NCI-H2081 (cell line): ENCODE measurements at regions not wholly inside any gene's neighbourhood (a gene's known extent, or its start where the extent isn't known, plus 50 kb on each side); places are given as distances from the start of the nearest gene placed in this dataset.
"Not testable (repeated sequence)": the region's sequence is repeated elsewhere in the genome, so short reads cannot be mapped to it uniquely, and the experiment has no call there.

Source experiments
- DNase-seq, 2 experiments: peaks; one replicate each; lab custom pipeline; 2025; lab: John Stamatoyannopoulos, UW

DNA sequence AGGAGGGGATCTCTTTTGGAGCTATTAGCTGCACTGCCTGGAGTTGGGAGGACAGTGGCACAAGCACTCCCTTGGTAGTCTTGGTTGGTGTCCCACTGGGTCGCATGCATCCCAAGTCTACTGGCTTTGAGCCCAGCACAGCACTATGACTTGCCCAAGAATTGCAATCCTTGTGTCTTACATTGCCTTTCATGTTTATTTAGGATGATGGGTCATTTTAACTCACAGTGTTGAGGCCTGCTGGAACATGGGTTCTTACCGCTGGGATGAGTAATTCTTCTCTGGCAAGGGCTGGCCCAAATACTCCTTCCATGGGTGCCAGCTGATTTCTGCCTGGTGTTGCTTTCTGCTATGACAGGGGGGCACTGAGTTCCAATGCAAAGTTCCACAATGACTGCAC lies 185.5 kb downstream of the TEX13C start:
- DNase-seq = no peak

DNA sequence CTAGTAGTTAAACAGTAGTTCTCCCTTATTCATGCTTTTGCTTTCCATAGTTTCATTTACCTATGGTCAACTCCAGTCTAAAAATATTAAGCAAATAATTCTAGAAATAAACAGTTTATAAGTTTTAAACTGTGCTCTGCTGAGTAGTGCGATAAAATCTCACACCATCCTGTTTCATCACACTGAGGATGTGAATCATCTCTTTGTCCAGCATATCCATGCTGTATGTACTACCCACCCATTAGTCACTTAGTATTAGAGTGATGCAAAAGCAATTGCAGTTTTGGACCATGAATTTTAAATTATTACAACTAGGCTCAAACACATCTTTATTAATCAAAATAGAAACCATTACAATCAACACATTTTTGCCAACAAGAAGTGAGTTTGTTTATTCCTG lies 187.4 kb downstream of the TEX13C start:
- no peak for DNase-seq

DNA sequence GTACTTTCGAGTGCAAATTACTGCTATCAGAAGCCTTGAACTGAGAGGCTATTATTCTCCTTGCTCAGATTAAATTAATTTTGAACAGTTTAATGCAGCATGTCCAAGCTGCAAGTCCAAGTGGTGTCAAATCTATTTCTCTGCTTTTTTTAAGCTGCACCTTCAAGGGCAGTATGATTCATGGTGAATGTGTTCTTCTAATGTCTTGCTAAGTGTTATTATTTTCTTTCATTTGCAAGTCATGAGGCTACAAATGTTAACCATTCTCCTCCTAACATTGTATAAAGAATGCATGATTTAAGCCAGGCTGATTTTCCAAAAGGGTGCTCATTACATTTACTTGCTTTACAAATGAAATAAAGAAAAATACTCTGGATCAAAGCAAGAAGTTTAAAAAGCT lies 200.4 kb downstream of the TEX13C start:
- DNase-seq = no peak

DNA sequence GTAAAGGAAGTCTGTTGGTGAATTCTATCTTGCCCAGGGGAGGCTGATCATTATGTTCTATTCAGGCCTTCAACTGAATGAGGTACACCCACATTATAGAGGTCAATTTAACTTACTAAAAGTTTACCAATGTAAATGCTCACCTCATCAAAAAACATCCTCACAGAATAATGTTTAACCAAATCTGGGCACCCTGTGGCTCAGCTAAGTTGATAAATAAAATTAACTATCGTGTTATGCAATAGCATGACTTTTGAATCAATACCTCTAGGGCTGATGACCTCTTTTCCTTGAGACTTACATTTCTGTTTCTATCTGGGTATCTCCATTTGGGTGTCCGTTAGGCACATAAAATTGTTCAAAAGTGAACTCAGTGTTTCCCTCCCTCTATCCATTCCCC lies 203.1 kb downstream of the TEX13C start:
- no peak for DNase-seq

DNA sequence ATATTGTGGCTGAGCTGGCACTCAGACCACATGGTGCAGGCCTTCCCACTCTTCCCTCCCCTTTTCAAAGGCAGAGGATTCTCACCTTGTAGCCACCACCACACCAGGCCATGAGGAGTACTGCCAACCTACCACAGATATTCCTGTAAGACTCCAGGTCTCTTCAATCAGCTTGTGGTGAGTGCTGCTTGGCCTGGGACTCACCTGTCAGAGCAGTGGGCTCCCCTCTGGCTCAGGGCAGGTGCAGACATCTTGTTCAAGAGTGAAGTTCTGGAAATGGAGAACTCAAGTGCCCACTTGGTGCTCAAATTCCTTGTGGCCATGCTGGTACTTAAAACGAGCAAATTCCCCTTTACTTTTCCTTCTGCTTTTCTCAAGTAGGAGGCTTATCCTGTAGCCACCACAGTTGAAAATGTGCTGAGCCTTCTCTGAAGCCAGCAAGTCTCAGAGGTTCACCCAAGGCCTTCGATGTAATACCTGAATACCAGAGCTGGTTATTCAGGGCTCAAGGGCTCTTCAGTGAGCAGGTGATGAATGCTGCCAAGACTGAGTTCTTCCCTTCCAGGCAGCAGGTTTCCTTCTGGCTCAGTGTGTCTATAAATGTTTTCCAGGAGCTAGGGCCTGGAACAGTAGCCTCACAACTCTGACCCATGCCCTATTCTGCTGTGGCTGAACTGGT lies 212.9 kb downstream of the TEX13C start:
- no peak for DNase-seq

DNA sequence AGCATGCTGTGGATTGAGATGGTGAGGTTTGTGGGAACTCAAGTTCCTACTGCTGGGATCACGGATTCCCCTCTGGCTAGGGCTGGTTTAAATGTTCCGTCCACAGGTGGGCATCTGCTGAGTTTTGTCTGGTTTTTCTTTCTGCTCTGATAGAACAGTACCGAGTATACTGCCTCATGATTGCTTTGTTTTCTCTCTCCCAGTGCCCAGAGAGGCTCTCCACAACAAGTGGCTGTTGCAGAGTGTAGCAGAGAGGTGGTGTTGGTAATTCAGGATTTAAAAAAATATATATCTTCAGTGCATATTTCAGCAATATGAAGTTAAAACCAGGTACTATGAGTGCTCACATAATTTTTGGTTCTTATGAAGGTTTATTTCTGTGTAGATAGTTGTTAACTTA lies 213.7 kb downstream of the TEX13C start:
- no peak for DNase-seq

DNA sequence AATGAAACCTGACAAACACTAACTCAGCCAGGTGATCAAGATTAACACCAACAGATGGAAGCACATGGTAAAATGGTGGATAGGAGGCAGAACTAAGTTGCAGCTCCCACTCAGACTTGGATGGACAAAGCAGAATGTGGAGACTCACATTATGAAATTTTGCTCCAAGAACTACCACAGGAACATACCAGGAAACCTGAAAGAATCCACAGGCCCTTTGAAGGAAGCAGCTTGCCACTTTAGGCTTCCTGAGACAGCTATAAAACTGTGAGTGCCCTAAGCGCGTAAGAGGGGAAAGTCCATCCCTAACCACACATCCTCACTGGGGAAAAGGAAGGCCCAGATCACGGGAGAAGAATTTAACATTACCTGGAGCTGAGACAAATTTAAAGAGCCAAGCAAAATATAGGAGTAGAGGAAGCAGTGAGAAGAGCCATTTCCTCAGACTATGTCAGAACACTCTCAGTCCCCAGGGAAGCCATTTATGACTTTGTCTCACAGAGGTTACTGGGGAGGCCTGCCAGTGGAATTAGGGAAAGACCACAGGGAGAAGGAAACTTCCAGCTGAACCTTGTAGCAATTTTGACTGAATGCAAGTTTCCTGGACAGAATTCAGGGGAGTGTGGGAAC lies 224.5 kb downstream of the TEX13C start:
- DNase-seq = no peak

DNA sequence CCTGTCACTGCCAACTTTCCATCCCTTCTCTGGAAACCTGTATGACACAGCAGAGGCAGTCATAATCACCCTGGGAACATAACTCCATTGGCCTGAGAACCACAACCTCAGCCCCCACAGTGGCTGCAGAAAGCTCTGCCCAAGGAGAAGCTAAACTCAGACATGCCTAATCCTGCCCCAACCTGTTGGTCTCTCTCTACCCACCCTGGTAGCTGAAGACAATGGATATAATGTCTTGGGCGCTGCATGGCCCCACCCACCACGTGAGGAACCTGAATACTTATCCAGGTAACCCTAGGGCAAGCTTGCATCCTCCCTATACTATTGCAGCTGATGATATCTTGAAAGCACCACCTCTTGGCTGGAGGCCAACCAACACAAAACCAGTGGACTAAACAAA lies 225.2 kb downstream of the TEX13C start:
- DNase-seq = no peak

DNA sequence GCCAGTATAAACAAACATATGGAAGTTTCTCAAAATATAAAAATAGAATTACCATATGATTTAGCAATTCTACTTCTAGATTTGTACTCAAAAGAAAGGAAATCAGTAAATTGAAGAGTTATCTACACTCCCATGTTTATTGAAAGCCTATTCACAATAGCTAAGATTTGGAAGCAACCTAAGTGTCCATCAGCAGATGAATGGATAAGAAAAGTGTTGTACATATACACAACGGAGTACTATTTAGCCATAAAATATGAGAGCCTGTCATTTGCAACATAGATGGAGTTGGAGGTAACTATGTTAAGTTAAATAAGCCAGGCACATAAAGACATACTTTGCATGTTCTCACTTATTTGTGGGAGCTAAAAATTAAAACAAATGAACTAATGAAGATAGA lies 257.8 kb downstream of the TEX13C start:
- DNase-seq = no peak

DNA sequence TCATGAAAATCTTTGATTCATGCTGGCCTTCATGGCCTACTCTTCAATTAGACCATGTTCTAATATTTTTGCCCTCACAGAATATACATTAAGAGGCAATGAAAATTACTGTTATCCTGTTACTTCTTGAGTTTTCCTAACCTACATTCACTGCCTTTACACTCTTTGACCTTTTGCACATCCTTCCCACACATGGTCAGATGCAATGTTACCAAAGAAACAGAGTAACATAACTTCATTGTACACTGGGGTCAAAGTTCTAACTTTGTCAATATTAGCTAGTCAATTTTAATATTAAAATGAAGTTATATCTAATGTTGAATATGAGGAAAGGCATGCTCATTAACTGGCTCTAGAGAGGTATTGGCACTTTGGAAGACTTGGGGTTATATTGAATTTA lies 284.8 kb downstream of the TEX13C start:
- no peak for DNase-seq

DNA sequence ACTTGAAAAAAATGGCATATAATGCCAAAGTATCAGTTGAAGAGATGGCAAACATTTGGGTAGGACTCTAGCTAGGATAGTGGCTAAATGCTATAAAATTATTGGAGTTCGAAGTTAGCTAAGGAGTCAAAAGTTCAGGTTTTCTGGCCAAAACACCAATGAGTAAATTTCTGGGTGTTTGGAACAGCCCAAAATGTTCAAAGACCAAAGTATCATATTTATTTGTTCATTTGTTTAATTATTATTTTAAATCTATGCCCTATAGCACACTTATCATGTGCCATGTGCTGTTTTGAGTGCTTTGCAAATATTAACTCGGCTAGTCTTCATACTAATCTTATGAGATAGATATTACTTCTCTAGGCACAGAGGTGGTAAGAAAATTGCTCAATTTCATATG lies 285.5 kb downstream of the TEX13C start:
- DNase-seq = no peak

DNA sequence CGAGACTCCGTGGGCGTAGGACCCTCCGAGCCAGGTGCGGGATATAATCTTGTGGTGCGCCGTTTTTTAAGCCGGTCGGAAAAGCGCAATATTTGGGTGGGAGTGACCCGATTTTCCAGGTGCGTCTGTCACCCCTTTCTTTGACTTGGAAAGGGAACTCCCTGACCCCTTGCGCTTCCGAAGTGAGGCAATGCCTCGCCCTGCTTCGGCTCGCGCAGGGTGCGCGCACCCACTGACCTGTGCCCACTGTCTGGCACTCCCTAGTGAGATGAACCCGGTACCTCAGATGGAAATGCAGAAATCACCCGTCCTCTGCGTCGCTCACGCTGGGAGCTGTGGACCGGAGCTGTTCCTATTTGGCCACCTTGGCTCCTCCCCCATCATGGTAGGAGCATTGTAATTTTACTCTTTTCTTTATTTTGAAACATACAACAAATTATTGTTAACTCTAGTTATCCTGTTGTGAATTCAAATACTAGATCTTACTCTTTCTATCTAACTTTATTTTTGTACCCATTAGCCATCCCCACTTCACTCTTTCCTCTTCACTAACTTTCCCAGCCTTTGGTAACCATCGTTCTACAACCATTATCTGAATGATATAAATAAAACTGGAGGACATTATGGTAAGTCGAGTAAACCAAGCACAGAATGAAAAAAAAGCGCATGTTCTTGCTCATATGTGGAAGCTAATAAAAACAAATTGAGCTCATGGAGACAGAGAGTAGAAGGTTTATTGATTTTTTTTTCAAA lies 295.1 kb downstream of the TEX13C start:
- not testable (repeated sequence) for DNase-seq

DNA sequence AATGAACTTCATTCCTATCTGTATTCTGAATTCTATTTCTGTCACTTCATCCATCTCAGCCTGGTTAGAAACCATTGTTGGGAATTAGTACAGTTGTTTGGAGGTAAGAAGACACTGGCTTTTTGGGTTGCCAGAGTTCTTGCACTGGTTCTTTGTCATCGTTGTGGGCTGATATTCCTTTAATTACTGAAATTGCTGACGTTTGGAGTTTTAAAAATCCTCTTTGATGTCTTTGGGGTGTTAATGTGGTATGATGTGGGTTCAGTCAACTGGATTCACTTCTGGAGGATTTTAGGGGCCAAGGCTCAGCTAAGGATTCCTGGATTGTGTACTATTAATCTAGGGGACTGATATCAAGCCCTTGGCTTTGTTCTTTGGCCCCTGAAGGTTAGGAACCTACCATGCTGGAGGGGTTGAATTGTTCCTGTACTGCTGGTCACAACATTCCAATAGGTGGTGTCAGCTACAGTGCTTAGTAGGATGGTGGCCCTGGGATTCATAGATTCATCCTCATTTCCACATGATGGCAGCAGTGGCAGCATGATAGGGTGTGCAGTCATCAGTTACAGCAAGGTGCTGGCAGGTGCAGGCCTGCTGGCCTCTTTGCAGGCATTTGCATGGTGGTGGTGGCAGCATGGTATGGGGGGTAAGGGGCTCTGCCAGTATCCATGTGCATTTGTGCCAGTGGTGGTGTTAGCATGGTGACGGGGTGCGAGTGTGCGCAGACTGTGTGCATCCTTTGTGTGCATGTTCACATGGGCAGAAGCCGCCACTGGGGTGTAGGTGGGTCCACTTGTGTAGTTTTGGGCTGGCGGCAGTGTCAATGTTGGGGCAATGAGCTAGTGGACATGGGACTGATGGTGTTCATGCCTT lies 301.3 kb downstream of the TEX13C start:
- no peak for DNase-seq

DNA sequence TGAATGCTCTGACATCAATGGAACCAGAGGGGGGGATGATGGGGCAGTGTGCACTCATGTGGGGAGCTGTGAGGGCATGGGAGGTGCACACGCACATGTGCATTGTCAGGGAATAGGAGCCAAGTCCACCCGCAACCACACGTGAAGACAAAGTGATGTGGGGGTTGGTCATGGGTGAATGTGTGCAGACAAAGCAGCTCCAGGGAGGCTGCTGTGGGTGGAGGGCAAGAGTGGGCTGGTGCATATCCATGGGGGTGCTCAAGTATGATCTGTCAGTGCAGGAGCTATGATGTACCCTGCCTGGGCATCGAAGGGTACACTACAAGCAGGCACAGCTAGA lies 301.9 kb downstream of the TEX13C start:
- DNase-seq = no peak

DNA sequence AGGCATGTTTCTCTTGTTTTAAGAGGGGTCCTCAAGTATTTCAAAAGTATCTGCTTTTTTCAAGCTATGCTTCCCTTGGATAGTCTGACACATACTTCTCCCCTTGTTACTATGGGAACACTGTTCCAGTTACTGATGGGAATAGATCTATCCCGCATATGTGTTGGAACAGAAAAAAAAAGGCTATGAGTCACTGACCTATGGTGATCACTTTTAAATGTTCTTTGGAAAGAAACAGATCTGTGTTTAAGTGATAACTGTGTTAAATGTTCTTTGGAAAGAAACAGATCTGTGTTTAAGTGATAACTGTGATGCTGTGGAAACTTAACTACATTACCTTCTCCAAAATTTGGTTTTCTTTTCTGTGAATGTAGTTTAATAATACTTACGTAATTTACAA lies 303.2 kb downstream of the TEX13C start:
- DNase-seq = no peak

DNA sequence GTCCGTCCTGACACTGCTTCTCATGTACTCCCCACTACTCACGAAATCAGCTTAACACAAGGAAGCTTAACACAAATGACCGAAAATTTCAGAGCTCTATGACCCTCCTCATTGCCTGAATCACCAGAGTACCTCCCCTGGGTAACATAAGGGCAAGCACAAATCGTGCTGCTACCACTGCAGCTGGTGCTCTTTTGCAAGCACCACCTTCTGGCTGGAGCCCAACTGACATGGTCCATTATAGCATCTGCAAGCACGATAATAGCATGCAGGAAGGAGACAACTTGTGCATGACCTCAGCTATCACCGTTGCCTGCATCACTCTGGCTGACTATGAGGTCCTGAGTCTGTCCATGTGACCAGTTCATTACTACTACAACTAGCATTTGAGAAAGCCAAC lies 308.0 kb downstream of the TEX13C start:
- no peak for DNase-seq

DNA sequence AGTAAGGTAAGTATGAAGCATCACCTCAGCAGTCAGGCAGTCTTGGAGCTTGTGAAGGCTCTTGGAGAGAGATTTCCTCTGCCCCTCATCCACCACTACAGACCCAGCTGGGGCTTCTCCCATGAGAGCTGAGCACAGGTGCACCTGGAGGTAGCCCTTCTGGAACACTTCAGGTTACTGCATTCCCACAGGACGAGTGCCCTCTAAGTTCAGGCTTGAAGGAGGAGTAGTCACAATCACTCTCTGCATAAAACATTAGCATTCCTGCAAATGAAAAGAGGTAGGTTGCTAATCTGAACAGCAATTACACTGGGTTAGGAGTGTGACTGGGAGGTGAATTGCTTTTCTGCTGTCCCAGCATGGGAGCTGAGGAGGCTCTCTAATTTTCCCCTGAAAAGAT lies 308.8 kb downstream of the TEX13C start:
- no peak for DNase-seq

DNA sequence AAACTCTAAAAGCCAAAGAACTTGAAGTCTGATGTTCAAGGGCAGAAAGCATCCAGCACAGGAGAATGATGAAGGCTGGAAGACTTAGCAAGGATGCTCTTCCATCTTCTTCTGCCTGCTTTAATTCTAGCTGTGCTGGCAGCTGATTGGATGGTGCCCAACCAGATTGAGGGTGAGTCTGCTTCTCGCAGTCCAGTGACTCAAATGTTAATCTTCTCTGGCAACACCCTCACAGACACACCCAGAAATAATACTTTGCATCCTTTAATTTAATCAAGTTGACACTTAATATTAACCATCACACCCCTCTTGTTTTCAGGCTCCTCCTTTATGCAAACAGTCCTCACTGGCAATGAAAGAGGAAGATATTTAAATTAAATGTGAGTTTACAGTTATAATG lies 321.7 kb downstream of the TEX13C start:
- no peak for DNase-seq

DNA sequence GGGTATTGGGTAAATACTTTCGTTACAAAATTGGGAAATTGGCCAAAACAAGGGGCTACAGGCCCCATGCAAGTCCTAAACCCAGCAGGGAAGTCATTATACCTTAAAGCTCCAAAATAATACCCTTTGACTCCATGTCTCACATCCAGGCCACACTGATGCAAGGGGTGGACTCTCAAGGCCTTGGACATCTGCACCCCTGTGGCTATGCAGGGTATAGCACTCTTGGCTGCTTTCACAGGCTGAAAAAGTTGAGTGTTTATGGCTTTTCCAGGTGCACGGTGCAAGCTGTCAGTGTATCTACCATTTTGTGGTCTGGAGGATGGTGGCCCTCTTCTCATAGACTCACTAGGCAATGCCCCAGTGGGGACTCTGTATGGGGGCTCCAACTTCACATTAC lies 326.5 kb downstream of the TEX13C start:
- DNase-seq = no peak

DNA sequence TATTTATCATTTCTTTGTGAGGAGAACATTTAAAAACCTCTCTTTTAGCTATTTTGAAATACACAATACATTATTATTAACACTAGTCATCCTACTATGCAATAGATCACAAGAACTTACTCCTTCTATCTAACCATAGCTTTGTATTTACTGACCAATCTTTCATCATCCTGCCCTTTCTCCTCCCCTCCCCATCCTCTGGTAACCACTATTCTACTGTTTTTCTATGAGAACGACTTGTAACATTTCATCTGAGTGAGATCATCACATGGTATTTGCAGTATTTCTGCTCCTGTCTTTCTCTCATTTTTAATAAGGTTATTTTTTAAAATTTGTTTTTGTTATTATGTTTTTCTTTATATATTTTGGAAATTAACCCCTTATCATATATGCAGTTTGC lies 331.8 kb downstream of the TEX13C start:
- no peak for DNase-seq

DNA sequence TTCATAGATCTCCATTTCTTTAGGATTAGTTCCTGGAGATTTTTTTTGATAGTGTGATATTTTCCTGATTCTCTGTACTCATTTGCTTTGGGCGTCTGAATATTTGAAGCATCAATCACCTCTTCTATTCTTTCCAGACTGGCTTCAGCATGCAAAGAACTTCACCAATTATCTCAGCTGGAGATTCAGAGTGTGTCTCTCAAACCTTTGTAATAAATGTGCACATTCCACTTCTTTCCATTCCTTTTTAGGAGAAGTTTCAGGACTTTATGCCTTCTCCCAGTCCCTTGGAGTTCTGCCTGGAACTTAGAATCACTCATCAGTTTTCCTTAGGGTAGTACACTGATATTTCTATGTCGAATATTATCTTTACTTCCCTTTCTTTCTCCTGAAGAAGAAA lies 334.8 kb downstream of the TEX13C start:
- DNase-seq = no peak

DNA sequence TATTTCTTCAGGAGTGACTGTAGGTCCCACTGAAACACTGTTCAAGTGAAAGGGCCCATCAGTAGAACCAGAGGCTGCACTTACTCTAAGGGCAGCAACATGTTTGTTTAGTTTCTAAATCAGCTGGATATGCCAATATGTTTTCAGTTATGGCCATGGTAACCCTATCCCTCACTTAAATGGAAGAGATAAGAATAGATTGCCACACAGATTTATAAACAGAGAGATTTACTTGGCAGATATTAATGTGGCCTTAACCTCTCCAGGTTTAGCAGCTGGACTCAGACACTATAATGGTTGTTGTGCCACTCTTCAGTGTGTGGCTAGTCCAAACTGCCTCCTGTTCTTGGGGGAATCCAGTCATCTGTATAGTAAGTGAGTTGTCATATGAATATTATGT lies 354.1 kb downstream of the TEX13C start:
- DNase-seq = no peak

DNA sequence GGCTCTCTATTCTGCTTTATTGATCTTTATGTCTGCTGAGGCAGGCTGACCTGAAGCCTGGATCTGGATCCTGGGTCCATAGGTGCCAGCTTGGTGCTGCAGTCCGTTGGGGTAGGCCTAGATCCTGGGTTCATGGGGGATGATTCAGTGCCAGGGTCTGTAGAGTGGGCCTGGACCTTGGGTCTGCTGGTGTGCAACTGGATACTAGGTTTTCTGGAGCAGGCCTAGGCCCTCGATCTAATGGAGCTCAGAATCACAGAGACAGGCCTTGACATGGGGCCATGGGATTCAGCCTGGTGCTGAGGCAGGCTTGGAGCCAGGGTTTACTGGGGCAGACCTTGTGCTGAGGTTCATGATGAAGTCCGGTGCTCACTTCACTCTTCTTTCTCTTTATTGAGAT lies 358.6 kb downstream of the TEX13C start:
- DNase-seq = no peak
